H9 (cell line): ENCODE measurements at regions not wholly inside any gene's neighbourhood (a gene's known extent, or its start where the extent isn't known, plus 50 kb on each side); places are given as distances from the start of the nearest gene placed in this dataset.
"Not testable (repeated sequence)": the region's sequence is repeated elsewhere in the genome, so short reads cannot be mapped to it uniquely, and the experiment has no call there.

Experiments
- DNase-seq: peaks from one replicate; pipeline ENCODE4 v3.0.0-alpha.2; 2017
- H2AFZ ChIP-seq: one replicate; pipeline ENCODE4 v1.6.1; 2013; ENCODE audit warnings: mild to moderate bottlenecking, low read length, control low read depth, moderate library complexity
- H2AK5ac ChIP-seq: 2 replicates; pipeline ENCODE4 v1.6.1; 2013; ENCODE audit warnings: low read length, control low read depth, mixed read lengths; ENCODE audit not compliant: insufficient read length
- H2BK120ac ChIP-seq: one replicate; pipeline ENCODE4 v1.6.1; 2013; ENCODE audit warnings: low read depth, mild to moderate bottlenecking, low read length, control low read depth, inconsistent platforms; ENCODE audit not compliant: poor library complexity, severe bottlenecking
- H2BK12ac ChIP-seq: 2 replicates; pipeline ENCODE4 v1.6.1; 2013; ENCODE audit warnings: low read length, control low read depth, mixed read lengths, low read depth; ENCODE audit not compliant: insufficient read length
- H2BK15ac ChIP-seq: 2 replicates; pipeline ENCODE4 v1.6.1; 2013; ENCODE audit warnings: low read depth, low read length, control low read depth
- H2BK20ac ChIP-seq: one replicate; pipeline ENCODE4 v1.6.1; 2013; ENCODE audit warnings: low read depth, mild to moderate bottlenecking, low read length, control low read depth, inconsistent platforms; ENCODE audit not compliant: poor library complexity, severe bottlenecking
- H2BK5ac ChIP-seq: 2 replicates; pipeline ENCODE4 v1.6.1; 2013; ENCODE audit warnings: low read length, control low read depth, mixed read lengths; ENCODE audit not compliant: insufficient read length
- H3K14ac ChIP-seq: 2 replicates; pipeline ENCODE4 v1.6.1; 2013; ENCODE audit warnings: low read length, control low read depth; ENCODE audit not compliant: insufficient read depth
- H3K18ac ChIP-seq: 2 replicates; pipeline ENCODE4 v1.6.1; 2013; ENCODE audit warnings: low read depth, mild to moderate bottlenecking, mixed read lengths, low read length, control low read depth; ENCODE audit not compliant: insufficient read length
- H3K23ac ChIP-seq: 2 replicates; pipeline ENCODE4 v1.6.1; 2013; ENCODE audit warnings: low read length, control low read depth, mixed read lengths, low read depth; ENCODE audit not compliant: insufficient read length
- H3K23me2 ChIP-seq: 2 replicates; pipeline ENCODE4 v1.6.1; 2013; ENCODE audit warnings: low read depth, mild to moderate bottlenecking, mixed read lengths, low read length, control low read depth; ENCODE audit not compliant: insufficient read length, poor library complexity, severe bottlenecking
- H3K27ac ChIP-seq: 2 replicates; pipeline ENCODE4 v1.5.1; 2013; ENCODE audit warnings: low read length, control low read depth, mixed read lengths, low read depth; ENCODE audit not compliant: insufficient read length
- H3K27me3 ChIP-seq: 2 replicates; pipeline ENCODE4 v1.6.1; 2013; ENCODE audit warnings: low read length, control low read depth, inconsistent platforms; ENCODE audit not compliant: insufficient read depth
- H3K4ac ChIP-seq: 2 replicates; pipeline ENCODE4 v1.6.1; 2013; ENCODE audit warnings: low read depth, mild to moderate bottlenecking, control low read depth, inconsistent platforms, low read length, moderate library complexity
- H3K4me1 ChIP-seq: 2 replicates; pipeline ENCODE4 v1.6.1; 2013; ENCODE audit warnings: low read length, control low read depth, inconsistent platforms; ENCODE audit not compliant: insufficient read depth
- H3K4me2 ChIP-seq: 2 replicates; pipeline ENCODE4 v1.6.1; 2013; ENCODE audit warnings: low read length, control low read depth, mixed read lengths; ENCODE audit not compliant: insufficient read length, insufficient read depth
- H3K56ac ChIP-seq: 2 replicates; pipeline ENCODE4 v1.6.1; 2013; ENCODE audit warnings: low read depth, mild to moderate bottlenecking, mixed read lengths, low read length, control low read depth; ENCODE audit not compliant: insufficient read length
- H3K79me1 ChIP-seq: 2 replicates; pipeline ENCODE4 v1.6.1; 2013; ENCODE audit warnings: low read depth, mild to moderate bottlenecking, moderate library complexity, low read length, control low read depth, inconsistent platforms; ENCODE audit not compliant: insufficient read depth, poor library complexity, severe bottlenecking
- H3K79me2 ChIP-seq: 2 replicates; pipeline ENCODE4 v1.6.1; 2013; ENCODE audit warnings: low read length, control low read depth, inconsistent platforms; ENCODE audit not compliant: insufficient read depth
- H3K9ac ChIP-seq: 2 replicates; pipeline ENCODE4 v1.6.1; 2013; ENCODE audit warnings: low read length, control low read depth, mixed read lengths; ENCODE audit not compliant: insufficient read length; ENCODE audit errors: extremely low read depth
- H3K9me3 ChIP-seq: one replicate; pipeline ENCODE4 v1.6.1; 2013; ENCODE audit warnings: low read depth, low read length, inconsistent platforms; ENCODE audit not compliant: control insufficient read depth
- H3T11ph ChIP-seq: one replicate; pipeline ENCODE4 v1.6.1; 2013; ENCODE audit warnings: mild to moderate bottlenecking, low read length, control low read depth, inconsistent platforms
- H4K20me1 ChIP-seq: one replicate; pipeline ENCODE4 v1.6.1; 2013; ENCODE audit not compliant: control insufficient read depth, insufficient read length, insufficient read depth
- H4K5ac ChIP-seq: 2 replicates; pipeline ENCODE4 v1.6.1; 2013; ENCODE audit warnings: low read depth, mild to moderate bottlenecking, mixed read lengths, low read length, control low read depth; ENCODE audit not compliant: insufficient read length
- H4K8ac ChIP-seq: replicated peaks from 2 replicates; pipeline ENCODE4 v1.6.1; 2013; ENCODE audit warnings: low read length, control low read depth, mixed read lengths, low read depth; ENCODE audit not compliant: insufficient read length
- H4K91ac ChIP-seq: 2 replicates; pipeline ENCODE4 v1.6.1; 2013; ENCODE audit warnings: low read depth, mild to moderate bottlenecking, moderate library complexity, mixed read lengths, low read length, control low read depth; ENCODE audit not compliant: insufficient read length
- H3K27ac Mint-ChIP-seq, 3 experiments: 2 replicates in 2 of 3; 3 replicates in 1 of 3; pipeline ENCODE4 v1.8.0; 2020 to 2021; ENCODE audit warnings: mixed read lengths in 3 of 3, mild to moderate bottlenecking in 1 of 3, moderate library complexity in 1 of 3
- H3K27me3 Mint-ChIP-seq: 2 replicates; pipeline ENCODE4 v1.8.0; 2021; ENCODE audit warnings: low read depth, mild to moderate bottlenecking, moderate library complexity, mixed read lengths
- H3K36me3 Mint-ChIP-seq, 3 experiments: 2 replicates in 2 of 3; 3 replicates in 1 of 3; pipeline ENCODE4 v1.8.0; 2020 to 2021; ENCODE audit warnings: low read depth in 3 of 3, mixed read lengths in 3 of 3; ENCODE audit not compliant: insufficient read depth in 1 of 3
- H3K4me1 Mint-ChIP-seq, 2 experiments: 2 replicates each; pipeline ENCODE4 v1.8.0; 2020; ENCODE audit warnings: mixed read lengths in 2 of 2
- H3K4me3 Mint-ChIP-seq, 2 experiments: 2 replicates in 1 of 2; 3 replicates in 1 of 2; pipeline ENCODE4 v1.8.0; 2020 to 2021; ENCODE audit warnings: mild to moderate bottlenecking in 2 of 2, mixed read lengths in 2 of 2, moderate library complexity in 1 of 2
- H3K9me3 Mint-ChIP-seq, 2 experiments: 2 replicates in 1 of 2; 3 replicates in 1 of 2; pipeline ENCODE4 v1.8.0; 2020; ENCODE audit warnings: mild to moderate bottlenecking in 2 of 2, mixed read lengths in 2 of 2, moderate library complexity in 1 of 2
- CTCF ChIP-seq: fragments of 200-600 bp; sonication (generic); conservative IDR thresholded peaks from 3 replicates; pipeline ENCODE4 v1.8.0; 2021; ENCODE audit warnings: antibody characterized with exemption, mild to moderate bottlenecking
- WGBS: extraction: QIAGEN DNeasy Blood & Tissue Kit; methylation state at CpG from one replicate; pipeline ENCODE4 v1.1.7; 2013; ENCODE audit warnings: missing lambda C conversion rate, low lambda C conversion rate, mixed read lengths; ENCODE audit not compliant: insufficient read length; ENCODE audit errors: extremely low coverage; 5-methylcytosine and 5-hydroxymethylcytosine counted together

- Histone ChIP-seq H2BK5ac (no peak overlapping the region), H2AK5ac (no peak overlapping the region), H4K8ac (no peak overlapping the region), H3K27ac (no peak overlapping the region), H2BK15ac (no peak overlapping the region), H2BK20ac (no peak overlapping the region), H3K23me2 (no peaks in the 10 kb centered on the region), H3K9ac (no peak overlapping the region), H3K79me1 (no peaks in the 10 kb centered on the region), H4K91ac (no peak overlapping the region), H2BK120ac (no peak overlapping the region), H2AFZ (no peak overlapping the region), H3K14ac (no peak overlapping the region), H3K27me3 (no peaks in the 10 kb centered on the region), H3K4ac (no peak overlapping the region), H3K23ac (no peak overlapping the region), H4K5ac (no peak overlapping the region), H4K20me1 (no peaks in the 10 kb centered on the region), H3K4me1 (no peaks in the 10 kb centered on the region), H3T11ph (no peak overlapping the region), H2BK12ac (no peak overlapping the region), H3K79me2 (no peaks in the 10 kb centered on the region), H3K18ac (no peak overlapping the region), H3K56ac (no peak overlapping the region), H3K4me2 (no peak overlapping the region), H3K9me3 (peaks cover 16% of the 10 kb centered on the region)
- peaks cover 36 to 51% of the 10 kb centered on the region in 2 experiments for H3K9me3 Mint-ChIP-seq
- no peak overlapping the region; a peak in 1 of 7 replicates for H3K27ac Mint-ChIP-seq
- TF ChIP-seq CTCF: no peak
- H3K36me3 Mint-ChIP-seq: peaks cover 30 to 47% (median 34%) of the 10 kb centered on the region in 3 experiments
- DNase-seq: peak; percentile 37
- no peak overlapping the region; a peak in 1 of 5 replicates for H3K4me3 Mint-ChIP-seq
- no peaks in the 10 kb centered on the region; the same call in 1 of the 2 replicates for H3K27me3 Mint-ChIP-seq
- peaks cover 4 to 25% of the 10 kb centered on the region in 2 experiments; a peak in 2 of 4 replicates for H3K4me1 Mint-ChIP-seq
- no CpG with 5 or more reads among the region's 3 CpGs for WGBS
Measured at GRCh38 chr4:94084155-94084554, 123.5 kb upstream of the SMARCAD1 start.

GRCh38 chr4:94099141-94099540, 108.5 kb upstream of the SMARCAD1 start:
- H3K9me3 Mint-ChIP-seq: peaks cover 17 to 27% of the 10 kb centered on the region in 2 experiments
- WGBS: no CpG with 5 or more reads among the region's 8 CpGs
- not testable (repeated sequence) for H3K27me3 Mint-ChIP-seq

More at GRCh38 chr4:94099141-94099540, 108.5 kb upstream of the SMARCAD1 start:
- not testable (repeated sequence) for H4K5ac ChIP-seq, H2BK15ac ChIP-seq, H4K91ac ChIP-seq, H3K4me2 ChIP-seq, H3K9ac ChIP-seq, H2BK12ac ChIP-seq, H3K4me1 Mint-ChIP-seq, H3K27ac Mint-ChIP-seq, H4K8ac ChIP-seq, H3K18ac ChIP-seq, H3K4me1 ChIP-seq, H3T11ph ChIP-seq, H3K79me2 ChIP-seq, H3K27me3 ChIP-seq, H4K20me1 ChIP-seq, H2BK20ac ChIP-seq, H3K4ac ChIP-seq, H2BK5ac ChIP-seq, H3K4me3 Mint-ChIP-seq, H3K27ac ChIP-seq, H2BK120ac ChIP-seq, H3K14ac ChIP-seq, H3K79me1 ChIP-seq, H3K23me2 ChIP-seq, DNase-seq, H3K9me3 ChIP-seq, H3K56ac ChIP-seq, H2AK5ac ChIP-seq, H3K23ac ChIP-seq, H2AFZ ChIP-seq
- H3K36me3 Mint-ChIP-seq: peaks cover 1 to 16% (median 12%) of the 10 kb centered on the region in 3 experiments
